D721Med (cell line): ENCODE measurements at regions not wholly inside any gene's neighbourhood (a gene's known extent, or its start where the extent isn't known, plus 50 kb on each side); places are given as distances from the start of the nearest gene placed in this dataset.
"Not testable (repeated sequence)": the region's sequence is repeated elsewhere in the genome, so short reads cannot be mapped to it uniquely, and the experiment has no call there.

Source experiments
- DNase-seq: peaks from one replicate; pipeline ENCODE4 v3.0.0; 2011; ENCODE audit warnings: low spot score; ENCODE audit not compliant: insufficient read length
- FAIRE-seq: peaks from 2 replicates; lab custom pipeline; 2011; peaks lifted over from hg19 to GRCh38; lab: Jason Lieb, UNC
- CTCF ChIP-seq: IDR thresholded peaks from 2 replicates; pipeline ENCODE4 v1.5.1; 2012; ENCODE audit warnings: mild to moderate bottlenecking, control low read depth; ENCODE audit not compliant: insufficient read depth; ENCODE audit errors: missing control alignments

DNA sequence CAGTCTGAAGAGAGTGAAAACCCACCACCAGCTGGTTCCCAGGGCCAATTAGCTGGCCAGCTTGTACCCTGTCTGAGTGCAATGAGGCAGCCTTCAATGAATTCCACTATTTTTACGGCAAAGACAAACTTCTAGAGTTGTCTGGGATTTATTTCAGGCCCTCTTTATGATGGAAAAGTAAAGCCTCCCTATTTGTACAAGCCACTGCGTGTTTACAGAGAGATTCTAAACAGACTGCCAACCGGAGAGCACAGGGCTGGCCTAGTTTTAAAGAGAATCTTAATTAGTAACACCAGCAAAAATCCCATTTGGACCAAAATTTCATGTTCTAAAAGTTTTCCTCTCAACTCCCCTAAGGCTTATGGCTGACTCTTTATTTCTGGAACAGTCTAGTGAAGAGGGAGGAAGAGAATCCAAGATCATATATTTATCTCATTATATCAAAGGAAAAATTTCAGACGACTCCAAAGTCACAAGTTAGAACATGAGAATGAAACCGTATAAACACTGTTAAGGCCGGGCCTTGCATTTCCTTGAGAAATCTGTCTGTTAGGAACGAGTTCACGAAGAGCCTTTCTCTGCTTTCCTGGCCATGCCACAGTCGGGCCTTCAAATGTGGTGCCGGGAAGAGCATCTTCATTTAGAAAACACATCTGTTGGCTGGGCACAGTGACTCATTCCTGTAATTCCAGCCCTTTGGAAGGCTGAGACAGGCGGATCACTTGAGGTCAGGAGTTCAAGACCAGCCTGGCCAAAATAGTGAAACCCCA lies 724.6 kb upstream of the NRP1 start:
- no peak for FAIRE-seq
- DNase-seq, result no peak
- no peak for TF ChIP-seq CTCF

GRCh38 chr10:34055410-34055985 lies 721.0 kb upstream of the NRP1 start:
- DNase-seq, FAIRE-seq: not testable (repeated sequence)

DNA sequence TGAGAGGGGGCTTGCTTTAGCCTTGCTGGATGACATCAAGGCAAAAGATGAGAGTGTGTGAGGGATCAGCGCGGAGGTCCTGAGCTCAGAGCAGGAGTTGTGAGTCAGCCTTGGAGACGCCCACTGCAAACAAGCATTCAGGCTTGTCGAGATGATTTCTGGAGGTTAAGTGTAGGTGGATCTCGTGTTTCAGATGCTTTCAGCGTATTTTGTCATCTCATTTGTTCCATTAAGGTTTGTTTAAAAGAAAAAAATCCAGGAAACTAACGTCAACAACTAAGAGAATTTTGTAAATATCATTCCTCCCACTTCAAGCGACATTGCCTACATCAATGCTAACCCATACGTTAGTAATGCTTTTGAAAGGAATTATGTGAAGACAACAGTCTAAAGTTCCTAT lies 715.4 kb upstream of the NRP1 start:
- no peak for TF ChIP-seq CTCF
- DNase-seq, result no peak
- FAIRE-seq, result no peak

DNA sequence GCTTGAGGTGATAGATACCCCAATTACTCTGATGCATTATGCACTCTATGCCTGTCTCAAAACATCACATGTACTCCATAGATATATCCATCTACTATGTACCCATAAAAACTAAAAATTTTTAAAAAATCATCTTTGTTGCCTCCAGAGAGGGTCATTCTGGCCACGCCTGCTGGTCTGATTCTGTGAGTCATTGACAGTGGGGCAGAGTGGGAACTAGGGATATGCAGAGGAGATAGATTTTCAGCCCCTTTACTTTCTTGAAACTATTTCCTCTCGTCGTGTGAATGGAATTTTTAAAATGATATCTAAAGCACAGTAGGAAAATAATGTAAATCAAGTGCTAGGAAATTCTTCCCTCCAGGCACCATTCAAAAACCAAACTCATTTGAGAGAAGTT lies 715.0 kb upstream of the NRP1 start:
- FAIRE-seq (no peak), DNase-seq (no peak)
- no peak for TF ChIP-seq CTCF

DNA sequence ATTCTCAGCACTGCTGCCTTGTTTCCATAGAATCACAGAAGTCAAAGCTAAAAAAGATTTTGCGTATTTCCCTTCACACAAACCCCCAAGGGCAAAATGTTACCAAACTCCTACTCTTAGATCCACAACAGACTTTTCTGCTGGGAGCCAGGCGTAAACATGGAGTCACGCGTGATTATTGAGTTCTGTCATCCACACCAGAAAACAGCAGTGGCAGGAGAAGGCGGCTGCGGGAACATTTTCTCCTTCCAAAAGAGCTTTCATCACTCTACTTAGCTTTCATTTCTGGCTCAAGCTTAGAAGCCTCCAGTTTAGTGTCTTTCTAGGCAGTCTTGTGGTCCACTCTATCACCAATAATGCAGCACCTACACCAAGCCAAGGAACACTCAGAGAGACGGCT lies 712.9 kb upstream of the NRP1 start:
- no peak for TF ChIP-seq CTCF
- no peak for FAIRE-seq
- no peak for DNase-seq

DNA sequence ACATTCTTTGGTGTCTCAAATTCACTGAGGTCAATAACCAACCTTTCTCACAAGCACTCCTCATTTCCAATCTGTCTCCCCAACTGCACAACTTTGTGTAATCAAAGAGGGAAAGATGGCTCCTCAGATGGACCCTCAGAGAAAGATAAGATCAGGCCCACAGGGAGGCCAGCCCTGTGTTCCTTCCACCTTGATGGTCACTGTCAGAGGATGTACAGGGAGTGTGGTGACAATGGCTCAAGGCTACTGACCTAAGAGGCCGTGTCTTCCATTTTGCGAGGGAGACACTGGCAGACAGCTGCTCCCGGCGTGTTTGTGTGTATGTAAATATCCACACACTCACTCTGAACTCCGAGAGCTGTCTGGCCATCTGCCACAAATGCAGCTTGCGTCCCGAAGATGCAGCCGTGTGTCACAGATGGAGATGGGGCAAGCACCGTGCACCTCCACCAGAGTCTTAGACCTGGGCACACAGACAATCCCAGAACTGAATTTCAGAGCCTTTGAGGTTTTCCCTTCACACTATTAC lies 712.1 kb upstream of the NRP1 start:
- FAIRE-seq (no peak), DNase-seq (no peak)
- TF ChIP-seq CTCF, result no peak

GRCh38 chr10:34045571-34046190 lies 711.2 kb upstream of the NRP1 start:
- TF ChIP-seq CTCF, result no peak
- no peak for FAIRE-seq
- DNase-seq, result no peak
